Keratinocyte (primary cell): ENCODE measurements at regions not wholly inside any gene's neighbourhood (a gene's known extent, or its start where the extent isn't known, plus 50 kb on each side); places are given as distances from the start of the nearest gene placed in this dataset.

ENCODE experiments used
- CTCF ChIP-seq, 3 experiments: IDR thresholded peaks in 1 of 3; conservative IDR thresholded peaks in 1 of 3; optimal IDR thresholded peaks in 1 of 3; 2 replicates in 2 of 3; 3 replicates in 1 of 3; pipeline versions ENCODE3 to v1.5.1; 2011; ENCODE audit warnings: low read length in 3 of 3, mild to moderate bottlenecking in 3 of 3, moderate library complexity in 2 of 3, control low read depth in 1 of 3, inconsistent platforms in 1 of 3; ENCODE audit not compliant: insufficient read depth in 2 of 3; ENCODE audit errors: extremely low read depth in 1 of 3
- EZH2 ChIP-seq: IDR thresholded peaks from one replicate; pipeline ENCODE4 v1.6.1; 2012; ENCODE audit warnings: inconsistent platforms, mild to moderate bottlenecking, low read length, moderate library complexity

- no peak for TF ChIP-seq EZH2
- no peak for TF ChIP-seq CTCF (optimal IDR thresholded peaks at IDR 0.05 in 1 of 3, IDR thresholded peaks at IDR 0.05 in 1 of 3, conservative IDR thresholded peaks at IDR 0.05 in 1 of 3; ENCODE audit: extremely low read depth in 1 of 3, insufficient read depth in 2 of 3, low read length in 3 of 3)
Observed at GRCh38 chr17:63102034-63102433, 136.0 kb downstream of the TANC2 start.
